SK-N-DZ (cell line): ENCODE measurements at regions not wholly inside any gene's neighbourhood (a gene's known extent, or its start where the extent isn't known, plus 50 kb on each side); places are given as distances from the start of the nearest gene placed in this dataset.
A peak's percentile ranks its signal among the peaks of the same experiment; 100 is the strongest.

Source experiments
- DNase-seq: peaks from one replicate; pipeline ENCODE4 v3.0.0-alpha.2; 2015; ENCODE audit warnings: low spot score

DNA sequence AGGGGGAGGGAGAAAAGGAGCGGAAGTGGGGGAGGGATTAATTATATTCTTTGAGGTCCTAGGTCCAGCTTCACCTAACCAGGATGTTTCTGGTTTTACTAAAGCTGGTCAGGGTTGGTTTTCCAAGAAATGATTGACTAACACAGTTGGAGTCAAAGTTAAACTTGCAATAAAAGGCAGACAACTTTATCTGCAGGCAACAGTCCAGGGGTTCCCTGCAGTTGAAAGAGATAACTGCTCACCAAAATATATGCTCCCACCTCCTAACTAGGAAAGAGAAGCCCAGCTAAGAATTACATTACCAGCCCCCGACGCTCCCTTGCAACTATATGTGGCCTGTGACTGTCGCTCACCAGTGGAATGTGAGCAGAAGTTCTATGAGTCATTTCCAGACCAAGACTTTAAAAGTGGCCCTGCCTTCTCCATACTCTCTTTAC is 140.0 kb upstream of the PKDCC start:
- DNase-seq: no peak

GRCh38 chr2:41908349-41908748 is 139.5 kb upstream of the PKDCC start:
- no peak for DNase-seq

DNA sequence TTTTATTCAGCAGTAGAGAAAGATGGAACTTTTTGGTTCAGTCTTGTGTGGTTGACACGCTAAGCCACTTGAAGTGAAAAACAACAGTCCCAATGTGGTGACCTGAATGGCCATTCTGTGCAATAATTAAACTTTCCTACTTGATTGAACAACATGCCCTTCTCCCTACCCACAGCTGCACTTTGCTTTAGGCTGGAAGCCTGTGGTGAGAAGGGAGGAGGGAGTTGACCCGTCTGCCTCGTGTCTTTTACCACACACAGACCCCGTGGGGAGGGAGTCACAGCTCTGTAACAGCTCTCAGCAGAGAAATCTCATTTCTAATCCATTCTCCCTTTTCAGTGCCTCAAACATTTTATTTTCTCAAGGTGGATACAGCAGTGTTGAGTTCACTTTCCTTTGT is 138.2 kb upstream of the PKDCC start:
- no peak for DNase-seq

DNA sequence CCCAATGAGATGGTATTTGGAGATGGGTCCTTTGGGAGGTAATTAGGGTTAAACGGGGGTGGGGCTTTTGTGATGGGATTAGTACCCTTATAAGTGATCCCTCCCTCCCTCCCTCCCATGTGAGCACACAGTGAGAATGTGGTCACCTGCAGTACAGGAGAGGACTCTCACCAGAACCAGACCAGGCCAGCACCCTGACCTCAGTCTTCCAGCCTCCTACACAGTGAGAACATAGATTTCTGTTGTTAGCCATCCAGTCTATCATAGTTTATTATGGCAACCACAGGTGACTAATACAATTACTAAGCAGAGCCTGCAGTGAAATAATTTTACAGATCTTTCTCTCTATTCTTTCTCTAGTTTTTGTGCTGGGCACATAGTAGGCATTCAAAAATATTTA is 137.7 kb upstream of the PKDCC start:
- DNase-seq: no peak

GRCh38 chr2:41911033-41911432 is 136.8 kb upstream of the PKDCC start:
- no peak for DNase-seq

- DNase-seq: no peak
Measured at GRCh38 chr2:41912337-41912736, 135.5 kb upstream of the PKDCC start.

GRCh38 chr2:41912776-41913175 is 135.0 kb upstream of the PKDCC start:
- DNase-seq: no peak

GRCh38 chr2:41913311-41913710 is 134.5 kb upstream of the PKDCC start:
- no peak for DNase-seq

DNA sequence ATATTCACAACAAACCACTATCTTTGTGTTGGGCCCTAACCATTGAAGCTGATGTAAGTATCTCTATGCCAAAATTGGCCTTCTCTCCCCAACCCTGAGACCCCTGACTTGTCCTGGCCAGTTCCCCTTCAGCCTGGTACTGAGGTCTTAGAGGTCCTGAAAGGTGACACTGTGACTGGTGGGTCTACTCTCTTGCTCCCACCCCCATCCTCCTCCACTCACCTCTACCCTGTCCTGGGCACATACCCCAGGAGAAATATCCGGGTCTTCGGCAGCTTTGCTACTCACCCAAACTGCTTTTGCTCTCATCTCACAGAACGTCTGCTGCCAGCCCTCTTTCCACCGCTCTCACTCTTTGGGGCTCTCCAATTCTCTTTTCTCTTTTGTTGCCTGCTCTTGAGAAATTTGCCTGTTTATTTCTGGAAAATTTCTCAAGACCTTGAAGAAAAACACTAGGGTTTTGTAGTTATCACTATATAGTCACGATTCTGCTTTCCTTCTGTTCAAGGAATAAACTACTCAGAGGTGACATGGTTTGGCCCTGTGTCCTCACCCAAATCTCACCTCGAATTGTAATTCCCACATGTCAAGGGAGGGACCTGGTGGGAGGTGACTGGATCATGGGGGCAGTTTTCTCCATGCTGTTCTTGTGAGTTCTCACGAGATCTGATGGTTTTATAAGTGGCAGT is 133.8 kb upstream of the PKDCC start:
- DNase-seq: no peak

- no peak for DNase-seq
Measured at GRCh38 chr2:41914936-41915335, 132.9 kb upstream of the PKDCC start.

DNA sequence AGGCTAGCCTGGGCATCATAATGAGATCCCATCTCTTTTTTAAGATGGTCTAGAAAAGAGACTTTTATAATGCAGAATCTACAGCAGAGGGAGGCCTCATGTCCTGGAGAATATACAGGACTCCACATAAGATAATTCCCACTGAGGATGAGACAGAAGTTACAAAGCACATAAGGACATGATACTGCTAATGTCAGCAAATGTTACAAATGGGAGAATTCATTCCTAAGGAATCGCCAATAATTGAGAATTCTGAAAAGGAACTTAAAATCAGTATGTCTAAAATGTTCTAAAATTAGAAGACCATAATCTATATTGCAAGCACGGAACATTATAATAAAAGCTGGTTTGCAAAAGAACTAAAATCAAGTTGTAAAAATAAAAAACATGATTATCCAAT is 131.6 kb upstream of the PKDCC start:
- no peak for DNase-seq

DNA sequence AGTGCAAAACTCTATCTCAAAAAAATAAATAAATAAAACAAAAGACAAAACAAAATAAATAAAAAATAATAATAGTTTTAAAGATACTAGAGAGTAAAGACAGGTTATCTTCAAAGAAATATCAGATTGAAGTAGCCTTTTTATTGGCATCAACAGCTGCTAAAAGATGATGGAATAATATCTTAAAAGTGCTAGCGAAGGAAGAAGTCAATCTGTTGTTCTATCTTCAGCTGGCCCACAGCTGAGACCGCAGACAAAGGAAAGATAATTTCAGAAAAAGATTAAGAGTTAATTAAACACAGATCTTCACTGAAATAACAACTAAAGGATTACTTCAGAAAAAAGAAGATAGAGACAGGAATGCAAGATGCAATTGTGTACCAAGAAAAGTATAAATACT is 130.2 kb upstream of the PKDCC start:
- DNase-seq: no peak

DNA sequence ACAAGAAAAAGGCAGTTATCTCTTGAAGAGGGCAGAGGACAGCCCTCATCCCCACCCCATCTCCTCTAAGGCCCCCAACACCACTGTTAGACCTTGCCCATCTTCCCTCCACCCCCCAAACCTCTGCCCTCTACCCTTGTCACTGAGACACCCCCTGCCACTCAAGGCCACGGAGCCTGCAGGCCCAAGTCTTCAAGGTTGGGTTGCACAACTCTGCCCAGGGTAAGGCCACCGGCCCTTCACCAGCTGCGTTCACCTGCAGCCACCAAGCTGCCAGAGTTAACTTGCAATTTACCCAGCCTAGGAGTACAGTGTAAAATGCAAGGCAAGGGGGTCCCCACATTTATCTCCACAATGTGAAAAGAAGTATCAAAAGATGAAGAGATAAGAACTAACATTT is 128.7 kb upstream of the PKDCC start:
- DNase-seq: no peak

- DNase-seq: no peak
Measured at GRCh38 chr2:41920181-41920580, 127.6 kb upstream of the PKDCC start.

- no peak for DNase-seq
Measured at GRCh38 chr2:41920812-41921211, 127.0 kb upstream of the PKDCC start.

- no peak for DNase-seq
Measured at GRCh38 chr2:41922177-41922576, 125.6 kb upstream of the PKDCC start.

DNA sequence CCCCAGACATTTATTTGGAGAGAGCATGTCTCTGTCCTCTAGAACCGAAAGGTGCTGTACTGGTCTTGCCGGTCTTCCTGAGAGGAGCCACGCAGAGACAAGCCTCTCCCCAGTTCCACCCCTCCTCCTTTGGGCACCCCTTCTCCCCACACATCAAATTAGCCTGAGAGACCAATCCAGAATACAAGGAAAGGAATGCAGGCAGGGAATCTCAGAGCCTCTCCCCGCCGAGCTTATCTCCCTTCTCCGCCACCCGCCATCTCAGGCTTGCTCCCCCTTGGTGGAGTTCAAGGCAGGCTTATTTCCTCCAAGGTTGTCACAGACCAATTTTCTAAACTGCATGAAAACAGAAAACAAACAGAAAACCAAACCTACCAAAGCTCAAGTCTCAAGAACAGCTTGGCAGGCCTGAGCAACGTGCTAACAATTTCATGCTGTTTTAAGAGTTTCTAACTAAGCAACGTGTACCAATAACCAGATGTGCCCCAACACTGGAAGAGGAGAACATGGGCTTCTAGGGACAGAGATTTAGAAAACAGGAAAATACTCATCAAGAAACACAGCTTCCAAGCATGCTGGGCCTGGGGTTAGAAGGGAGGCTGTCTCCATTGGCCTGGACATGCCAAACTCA is 124.5 kb upstream of the PKDCC start:
- no peak for DNase-seq

GRCh38 chr2:41924024-41924423 is 123.8 kb upstream of the PKDCC start:
- DNase-seq: peak; percentile 75

- no peak for DNase-seq
Measured at GRCh38 chr2:41924709-41925408, 123.0 kb upstream of the PKDCC start.

DNA sequence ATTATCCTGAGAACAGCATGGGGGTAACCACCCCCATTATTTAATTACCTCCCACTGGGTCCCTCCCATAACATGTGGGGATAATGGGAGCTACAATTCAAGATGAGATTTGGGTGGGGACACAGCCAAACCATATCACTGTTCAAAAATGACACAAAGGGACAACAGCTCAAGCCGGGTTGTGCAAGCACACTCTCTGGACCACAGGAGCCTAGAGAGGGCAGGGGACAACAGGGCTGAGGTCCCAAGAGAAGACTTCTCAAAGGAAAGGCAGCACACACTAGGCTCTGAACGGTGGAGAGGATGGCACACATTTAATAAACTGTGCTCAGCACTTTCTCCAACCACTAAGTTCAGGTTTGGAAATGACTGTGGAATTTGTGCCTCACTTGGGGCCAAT is 122.1 kb upstream of the PKDCC start:
- DNase-seq: no peak

GRCh38 chr2:41926614-41927580 is 120.9 kb upstream of the PKDCC start:
- DNase-seq: peak; percentile 42
